ENCODE measurements at regions not wholly inside any gene's neighbourhood (a gene's known extent, or its start where the extent isn't known, plus 50 kb on each side); places are given as distances from the start of the nearest gene placed in this dataset.

DNA sequence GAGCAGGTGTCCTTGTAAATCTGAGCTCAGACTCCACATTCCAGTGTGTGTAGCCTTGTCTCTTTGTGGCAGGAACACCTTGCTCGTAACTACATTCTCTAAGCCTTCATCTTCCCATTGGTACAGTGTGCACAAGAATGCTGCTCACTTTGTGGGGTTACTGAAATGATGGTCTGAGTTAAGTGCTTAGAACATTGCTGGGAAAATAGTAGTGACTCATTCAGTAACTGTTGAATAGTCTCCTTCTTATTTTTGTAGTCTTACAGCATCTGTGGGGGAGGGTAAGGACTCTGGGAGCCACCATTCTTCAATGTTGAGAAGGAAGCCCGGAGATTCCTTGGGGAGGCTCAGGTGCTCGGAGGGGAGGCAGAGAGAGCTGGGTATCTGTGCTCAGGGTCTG is 236.0 kb upstream of the HDAC4 start:
- H2AFZ ChIP-seq (ENCODE audit: low read length): no peak overlapping the region
- H3F3A ChIP-seq (ENCODE audit: insufficient read depth, low read length): no peaks in the 10 kb centered on the region
- no peak for TF ChIP-seq EZH2 (IDR thresholded peaks at IDR 0.05; ENCODE audit: borderline replicate concordance, low read length)
- no peaks in the 10 kb centered on the region for H3K9me3 ChIP-seq (ENCODE audit: low read length)
- H3K27me3 ChIP-seq (ENCODE audit: insufficient read depth, low read length): no peaks in the 10 kb centered on the region
- H4K20me1 ChIP-seq (ENCODE audit: insufficient read depth, low read length): no peaks in the 10 kb centered on the region
- H3K4me2 ChIP-seq (ENCODE audit: low read length): no peak overlapping the region
- no peak overlapping the region for H3K4me3 ChIP-seq (ENCODE audit: low read depth, low read length, poor library complexity, severe bottlenecking)
- H3K4me1 ChIP-seq (ENCODE audit: insufficient read depth, low read length, severe bottlenecking): no peaks in the 10 kb centered on the region
- H3K9ac ChIP-seq (ENCODE audit: low read length): no peak overlapping the region
- no peaks in the 10 kb centered on the region for H3K9me2 ChIP-seq (ENCODE audit: low read depth, low read length)
- no peaks in the 10 kb centered on the region for H3K79me2 ChIP-seq (ENCODE audit: insufficient read depth, low read length)
- H3K27ac ChIP-seq (ENCODE audit: low read depth, low read length, poor library complexity, severe bottlenecking): no peak overlapping the region
- H3K36me3 ChIP-seq (ENCODE audit: insufficient read depth, low read length): no peaks in the 10 kb centered on the region

DNA sequence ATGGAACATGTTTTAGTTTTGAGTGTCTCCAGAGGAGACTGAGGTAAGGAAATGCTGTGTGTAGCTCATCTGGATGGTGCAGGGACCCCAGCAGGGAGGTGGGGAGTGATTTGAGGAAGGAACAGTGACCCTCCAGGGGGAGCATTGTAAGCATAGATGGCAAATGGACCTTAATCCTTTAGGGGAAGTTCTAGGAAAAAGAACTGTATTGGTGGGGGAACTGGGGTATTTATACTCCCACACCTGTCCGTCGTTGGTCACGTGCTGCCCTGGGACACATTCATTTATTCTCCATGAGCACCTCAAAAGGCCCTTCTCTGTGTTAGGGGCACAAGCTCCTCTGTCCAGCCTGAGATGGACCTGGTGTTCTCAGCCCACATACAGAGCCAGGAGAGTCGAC is 233.9 kb upstream of the HDAC4 start:
- Histone ChIP-seq H3F3A (ENCODE audit: insufficient read depth, low read length) (no peaks in the 10 kb centered on the region), H3K9me2 (ENCODE audit: low read depth, low read length) (no peaks in the 10 kb centered on the region), H3K4me3 (ENCODE audit: low read depth, low read length, poor library complexity, severe bottlenecking) (no peak overlapping the region), H3K27ac (ENCODE audit: low read depth, low read length, poor library complexity, severe bottlenecking) (no peak overlapping the region), H3K4me1 (ENCODE audit: insufficient read depth, low read length, severe bottlenecking) (no peaks in the 10 kb centered on the region), H3K4me2 (ENCODE audit: low read length) (no peak overlapping the region), H3K9ac (ENCODE audit: low read length) (no peak overlapping the region), H3K9me3 (ENCODE audit: low read length) (no peaks in the 10 kb centered on the region), H3K27me3 (ENCODE audit: insufficient read depth, low read length) (no peaks in the 10 kb centered on the region), H4K20me1 (ENCODE audit: insufficient read depth, low read length) (no peaks in the 10 kb centered on the region), H3K79me2 (ENCODE audit: insufficient read depth, low read length) (no peaks in the 10 kb centered on the region), H3K36me3 (ENCODE audit: insufficient read depth, low read length) (no peaks in the 10 kb centered on the region), H2AFZ (ENCODE audit: low read length) (no peak overlapping the region)
- TF ChIP-seq EZH2 (IDR thresholded peaks at IDR 0.05; ENCODE audit: borderline replicate concordance, low read length): no peak
- TF ChIP-seq, protein P1, sequence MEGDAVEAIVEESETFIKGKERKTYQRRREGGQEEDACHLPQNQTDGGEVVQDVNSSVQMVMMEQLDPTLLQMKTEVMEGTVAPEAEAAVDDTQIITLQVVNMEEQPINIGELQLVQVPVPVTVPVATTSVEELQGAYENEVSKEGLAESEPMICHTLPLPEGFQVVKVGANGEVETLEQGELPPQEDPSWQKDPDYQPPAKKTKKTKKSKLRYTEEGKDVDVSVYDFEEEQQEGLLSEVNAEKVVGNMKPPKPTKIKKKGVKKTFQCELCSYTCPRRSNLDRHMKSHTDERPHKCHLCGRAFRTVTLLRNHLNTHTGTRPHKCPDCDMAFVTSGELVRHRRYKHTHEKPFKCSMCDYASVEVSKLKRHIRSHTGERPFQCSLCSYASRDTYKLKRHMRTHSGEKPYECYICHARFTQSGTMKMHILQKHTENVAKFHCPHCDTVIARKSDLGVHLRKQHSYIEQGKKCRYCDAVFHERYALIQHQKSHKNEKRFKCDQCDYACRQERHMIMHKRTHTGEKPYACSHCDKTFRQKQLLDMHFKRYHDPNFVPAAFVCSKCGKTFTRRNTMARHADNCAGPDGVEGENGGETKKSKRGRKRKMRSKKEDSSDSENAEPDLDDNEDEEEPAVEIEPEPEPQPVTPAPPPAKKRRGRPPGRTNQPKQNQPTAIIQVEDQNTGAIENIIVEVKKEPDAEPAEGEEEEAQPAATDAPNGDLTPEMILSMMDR (IDR thresholded peaks at IDR 0.05; ENCODE audit: low read length): no peak

DNA sequence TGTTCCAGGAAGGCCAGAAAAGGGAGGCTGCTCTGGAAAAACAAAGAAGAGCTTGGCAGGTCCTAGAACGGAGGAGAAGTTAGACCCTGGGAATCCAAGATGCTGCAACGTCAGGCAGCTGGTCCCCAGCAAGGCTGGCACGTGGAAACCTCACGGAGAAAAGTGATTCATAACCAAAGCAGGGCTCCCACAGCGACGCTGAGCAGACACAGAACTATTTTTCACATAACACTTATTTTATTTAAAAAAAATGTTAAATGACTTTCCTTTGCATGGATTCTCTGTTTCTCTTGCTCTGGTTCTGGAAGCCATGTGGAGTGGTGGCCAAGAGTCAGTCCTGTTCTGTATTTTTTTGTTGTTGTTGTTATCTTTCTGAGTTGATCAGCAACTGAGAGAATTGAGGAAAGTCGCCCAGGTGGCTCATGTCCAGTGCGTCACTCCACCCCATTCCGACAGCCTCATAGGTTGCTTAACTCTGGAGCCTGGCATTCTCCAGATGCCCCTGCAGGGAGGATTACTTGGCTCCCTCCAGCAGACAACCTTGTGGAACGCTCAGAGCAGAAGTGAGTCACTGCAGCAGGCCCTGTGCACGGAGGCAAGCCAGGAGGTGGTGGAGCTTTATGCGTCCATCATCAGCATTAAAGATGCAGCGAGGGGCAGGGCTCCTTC is 229.9 kb upstream of the HDAC4 start:
- TF ChIP-seq, protein P1 (IDR thresholded peaks at IDR 0.05; ENCODE audit: low read length): no peak
- H3K27me3 ChIP-seq (ENCODE audit: insufficient read depth, low read length): no peaks in the 10 kb centered on the region
- no peaks in the 10 kb centered on the region for H4K20me1 ChIP-seq (ENCODE audit: insufficient read depth, low read length)
- no peaks in the 10 kb centered on the region for H3K4me1 ChIP-seq (ENCODE audit: insufficient read depth, low read length, severe bottlenecking)
- no peak overlapping the region for H3K4me2 ChIP-seq (ENCODE audit: low read length)
- H3K27ac ChIP-seq (ENCODE audit: low read depth, low read length, poor library complexity, severe bottlenecking): no peak overlapping the region
- no peaks in the 10 kb centered on the region for H3K36me3 ChIP-seq (ENCODE audit: insufficient read depth, low read length)
- no peak overlapping the region for H2AFZ ChIP-seq (ENCODE audit: low read length)
- H3K9ac ChIP-seq (ENCODE audit: low read length): no peak overlapping the region
- no peaks in the 10 kb centered on the region for H3K79me2 ChIP-seq (ENCODE audit: insufficient read depth, low read length)
- H3K4me3 ChIP-seq (ENCODE audit: low read depth, low read length, poor library complexity, severe bottlenecking): no peak overlapping the region
- H3K9me3 ChIP-seq (ENCODE audit: low read length): no peaks in the 10 kb centered on the region
- no peaks in the 10 kb centered on the region for H3F3A ChIP-seq (ENCODE audit: insufficient read depth, low read length)
- H3K9me2 ChIP-seq (ENCODE audit: low read depth, low read length): no peaks in the 10 kb centered on the region

Data from OCI-LY1 (cell line).